HL-60 (cell line): ENCODE measurements at regions not wholly inside any gene's neighbourhood (a gene's known extent, or its start where the extent isn't known, plus 50 kb on each side); places are given as distances from the start of the nearest gene placed in this dataset.
A peak's percentile ranks its signal among the peaks of the same experiment; 100 is the strongest.
"Not testable (repeated sequence)": the region's sequence is repeated elsewhere in the genome, so short reads cannot be mapped to it uniquely, and the experiment has no call there.

Experiments used
- DNase-seq, 2 experiments: peaks; one replicate each; pipeline ENCODE4 v3.0.0-alpha.2; 2010 to 2020; ENCODE audit warnings: low read depth in 1 of 2, low spot score in 1 of 2
- H3K27ac ChIP-seq: fragments of 250-450 bp; sonication (Bioruptor Pico); replicated peaks from 2 replicates; pipeline ENCODE4 v1.5.1; 2020; ENCODE audit warnings: mild to moderate bottlenecking, moderate library complexity
- H3K27me3 ChIP-seq: fragments of 250-450 bp; sonication (Bioruptor Pico); 2 replicates; pipeline ENCODE4 v1.5.1; 2021; ENCODE audit warnings: mild to moderate bottlenecking, moderate library complexity; ENCODE audit not compliant: insufficient read depth, poor library complexity, severe bottlenecking
- H3K4me3 ChIP-seq: replicated peaks from 2 replicates; pipeline ENCODE4 v1.5.1; 2011; ENCODE audit warnings: mild to moderate bottlenecking, control low read depth, low read length; ENCODE audit not compliant: insufficient read depth
- GABPA ChIP-seq: IDR thresholded peaks from 2 replicates; pipeline ENCODE4 v1.6.1; 2012; ENCODE audit warnings: low read depth
- POLR2AphosphoS5 ChIP-seq: IDR thresholded peaks from 2 replicates; pipeline ENCODE4 v1.6.1; 2012; ENCODE audit warnings: low read depth
- SPI1 ChIP-seq: IDR thresholded peaks from 2 replicates; pipeline ENCODE4 v1.6.1; 2012; ENCODE audit warnings: low read depth, mild to moderate bottlenecking, borderline replicate concordance
- TF ChIP-seq, protein P1 (sequence below): IDR thresholded peaks from one replicate; pipeline ENCODE4 v1.5.1; 2011; ENCODE audit warnings: low read length, control low read depth, inconsistent platforms; ENCODE audit not compliant: insufficient read depth
- TF ChIP-seq, protein P2 (sequence below): IDR thresholded peaks from 2 replicates; pipeline ENCODE4 v1.6.1; 2012; ENCODE audit warnings: low read depth; ENCODE audit not compliant: insufficient replicate concordance

GRCh38 chr7:32206987-32207386 is 136.8 kb upstream of the PDE1C start:
- Histone ChIP-seq H3K27me3 (no peaks in the 10 kb centered on the region), H3K4me3 (no peak overlapping the region), H3K27ac (no peak overlapping the region)
- DNase-seq, result no peak
- TF ChIP-seq SPI1 (no peak), POLR2AphosphoS5 (no peak), GABPA (no peak)
- TF ChIP-seq, protein P1, sequence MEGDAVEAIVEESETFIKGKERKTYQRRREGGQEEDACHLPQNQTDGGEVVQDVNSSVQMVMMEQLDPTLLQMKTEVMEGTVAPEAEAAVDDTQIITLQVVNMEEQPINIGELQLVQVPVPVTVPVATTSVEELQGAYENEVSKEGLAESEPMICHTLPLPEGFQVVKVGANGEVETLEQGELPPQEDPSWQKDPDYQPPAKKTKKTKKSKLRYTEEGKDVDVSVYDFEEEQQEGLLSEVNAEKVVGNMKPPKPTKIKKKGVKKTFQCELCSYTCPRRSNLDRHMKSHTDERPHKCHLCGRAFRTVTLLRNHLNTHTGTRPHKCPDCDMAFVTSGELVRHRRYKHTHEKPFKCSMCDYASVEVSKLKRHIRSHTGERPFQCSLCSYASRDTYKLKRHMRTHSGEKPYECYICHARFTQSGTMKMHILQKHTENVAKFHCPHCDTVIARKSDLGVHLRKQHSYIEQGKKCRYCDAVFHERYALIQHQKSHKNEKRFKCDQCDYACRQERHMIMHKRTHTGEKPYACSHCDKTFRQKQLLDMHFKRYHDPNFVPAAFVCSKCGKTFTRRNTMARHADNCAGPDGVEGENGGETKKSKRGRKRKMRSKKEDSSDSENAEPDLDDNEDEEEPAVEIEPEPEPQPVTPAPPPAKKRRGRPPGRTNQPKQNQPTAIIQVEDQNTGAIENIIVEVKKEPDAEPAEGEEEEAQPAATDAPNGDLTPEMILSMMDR, result no peak
- TF ChIP-seq, protein P2, sequence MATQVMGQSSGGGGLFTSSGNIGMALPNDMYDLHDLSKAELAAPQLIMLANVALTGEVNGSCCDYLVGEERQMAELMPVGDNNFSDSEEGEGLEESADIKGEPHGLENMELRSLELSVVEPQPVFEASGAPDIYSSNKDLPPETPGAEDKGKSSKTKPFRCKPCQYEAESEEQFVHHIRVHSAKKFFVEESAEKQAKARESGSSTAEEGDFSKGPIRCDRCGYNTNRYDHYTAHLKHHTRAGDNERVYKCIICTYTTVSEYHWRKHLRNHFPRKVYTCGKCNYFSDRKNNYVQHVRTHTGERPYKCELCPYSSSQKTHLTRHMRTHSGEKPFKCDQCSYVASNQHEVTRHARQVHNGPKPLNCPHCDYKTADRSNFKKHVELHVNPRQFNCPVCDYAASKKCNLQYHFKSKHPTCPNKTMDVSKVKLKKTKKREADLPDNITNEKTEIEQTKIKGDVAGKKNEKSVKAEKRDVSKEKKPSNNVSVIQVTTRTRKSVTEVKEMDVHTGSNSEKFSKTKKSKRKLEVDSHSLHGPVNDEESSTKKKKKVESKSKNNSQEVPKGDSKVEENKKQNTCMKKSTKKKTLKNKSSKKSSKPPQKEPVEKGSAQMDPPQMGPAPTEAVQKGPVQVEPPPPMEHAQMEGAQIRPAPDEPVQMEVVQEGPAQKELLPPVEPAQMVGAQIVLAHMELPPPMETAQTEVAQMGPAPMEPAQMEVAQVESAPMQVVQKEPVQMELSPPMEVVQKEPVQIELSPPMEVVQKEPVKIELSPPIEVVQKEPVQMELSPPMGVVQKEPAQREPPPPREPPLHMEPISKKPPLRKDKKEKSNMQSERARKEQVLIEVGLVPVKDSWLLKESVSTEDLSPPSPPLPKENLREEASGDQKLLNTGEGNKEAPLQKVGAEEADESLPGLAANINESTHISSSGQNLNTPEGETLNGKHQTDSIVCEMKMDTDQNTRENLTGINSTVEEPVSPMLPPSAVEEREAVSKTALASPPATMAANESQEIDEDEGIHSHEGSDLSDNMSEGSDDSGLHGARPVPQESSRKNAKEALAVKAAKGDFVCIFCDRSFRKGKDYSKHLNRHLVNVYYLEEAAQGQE, result no peak

DNA sequence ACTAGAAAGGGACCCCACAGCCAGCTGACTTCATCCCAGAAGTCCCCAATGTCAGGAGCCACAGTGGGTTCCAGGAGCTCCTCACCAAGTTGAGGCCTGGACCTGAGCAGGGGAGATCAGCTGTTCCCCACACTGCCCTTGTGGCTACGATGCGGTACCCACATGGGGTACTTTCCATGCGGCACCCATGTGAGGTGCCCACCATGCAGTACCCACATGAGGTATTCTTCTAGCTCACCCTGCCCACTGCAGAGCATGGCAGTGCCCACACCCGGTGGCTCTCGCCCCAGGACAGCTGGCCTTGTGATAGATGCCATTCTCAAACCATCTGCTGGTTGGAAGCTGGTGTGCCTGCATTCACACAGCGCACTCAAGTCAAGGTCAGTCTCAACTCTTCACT is 136.3 kb upstream of the PDE1C start:
- no peak for DNase-seq
- Histone ChIP-seq H3K4me3 (no peak overlapping the region), H3K27me3 (peaks cover 2% of the 10 kb centered on the region), H3K27ac (no peak overlapping the region)
- TF ChIP-seq, protein P1, result no peak
- TF ChIP-seq GABPA (no peak), POLR2AphosphoS5 (no peak), SPI1 (no peak)
- TF ChIP-seq, protein P2, result no peak

DNA sequence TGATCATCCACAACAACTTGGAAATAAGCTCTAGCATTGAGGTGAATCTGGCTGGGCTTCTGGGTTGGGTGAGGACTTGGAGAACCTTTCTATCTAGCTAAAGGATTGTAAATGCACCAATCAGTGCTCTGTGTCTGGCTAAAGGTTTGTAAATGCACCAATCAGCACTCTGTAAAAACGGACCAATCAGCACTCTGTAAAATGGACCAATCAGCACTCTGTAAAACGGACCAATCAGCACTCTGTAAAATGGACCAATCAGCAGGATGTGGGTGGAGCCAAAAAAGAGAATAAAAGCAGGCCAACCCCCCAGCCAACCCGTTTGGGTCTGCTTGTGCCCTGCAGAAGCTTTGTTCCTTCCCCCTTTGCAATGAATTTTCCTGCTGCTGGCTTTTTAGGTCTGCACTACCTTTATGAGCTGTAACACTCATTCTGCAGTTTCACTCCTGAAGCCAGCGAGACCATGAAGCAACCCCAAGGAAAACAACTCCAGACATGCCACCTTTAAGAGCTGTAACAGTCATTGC is 135.2 kb upstream of the PDE1C start:
- H3K27ac ChIP-seq, result not testable (repeated sequence)

DNA sequence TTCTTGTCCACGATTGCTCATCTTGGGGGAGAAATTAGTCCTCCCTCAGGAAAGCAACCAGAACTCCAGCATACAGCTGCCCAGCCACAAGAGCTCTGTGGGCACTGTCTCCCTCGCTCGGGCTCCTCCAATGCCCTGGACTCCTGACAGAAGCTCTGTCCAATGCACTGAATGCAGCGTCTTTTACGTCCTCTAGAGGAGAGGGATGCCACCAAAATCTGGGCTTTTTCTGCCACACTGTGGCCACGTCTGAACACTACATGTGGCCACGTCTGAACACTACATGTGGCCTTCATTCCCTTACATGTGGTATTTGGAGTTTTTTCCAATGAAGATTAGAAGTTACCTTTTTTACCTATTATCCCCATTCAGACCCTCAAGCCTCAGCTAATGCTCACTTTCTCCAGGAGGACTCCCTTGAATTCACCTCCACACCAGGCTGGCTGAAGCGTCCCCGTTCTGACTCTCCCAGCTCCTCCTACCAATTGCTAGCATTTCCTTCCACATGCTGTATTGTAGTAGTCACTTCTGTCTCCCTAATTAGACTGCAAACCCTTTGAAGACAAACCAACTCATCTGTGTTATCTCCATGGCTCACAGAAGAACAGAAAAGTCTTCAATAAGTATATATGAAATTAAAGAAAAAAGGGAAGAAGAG is 134.3 kb upstream of the PDE1C start:
- Histone ChIP-seq H3K27me3 (peaks cover 2% of the 10 kb centered on the region), H3K4me3 (no peak overlapping the region), H3K27ac (no peak overlapping the region)
- DNase-seq, result peak; percentile 22 to 65
- TF ChIP-seq GABPA, result no peak
- TF ChIP-seq, protein P1, result peak; percentile 45

More for the DNA sequence above, 135.2 kb upstream of the PDE1C start:
- not testable (repeated sequence) for H3K4me3 ChIP-seq, DNase-seq, H3K27me3 ChIP-seq
